Ishikawa (cell line): ENCODE measurements at regions not wholly inside any gene's neighbourhood (a gene's known extent, or its start where the extent isn't known, plus 50 kb on each side); places are given as distances from the start of the nearest gene placed in this dataset.

ENCODE experiments used
- EP300 ChIP-seq: IDR thresholded peaks from 2 replicates; pipeline ENCODE4 v1.6.1; 2012; ENCODE audit warnings: borderline replicate concordance
- YY1 ChIP-seq: IDR thresholded peaks from 2 replicates; pipeline ENCODE4 v1.6.1; 2012; ENCODE audit warnings: low read depth
- TF ChIP-seq, protein P1 (sequence below): IDR thresholded peaks from 2 replicates; pipeline ENCODE4 v1.6.1; 2012
- TF ChIP-seq, protein P2 (sequence below): IDR thresholded peaks from 2 replicates; pipeline ENCODE4 v1.6.1; 2012; ENCODE audit warnings: low read depth, mild to moderate bottlenecking

DNA sequence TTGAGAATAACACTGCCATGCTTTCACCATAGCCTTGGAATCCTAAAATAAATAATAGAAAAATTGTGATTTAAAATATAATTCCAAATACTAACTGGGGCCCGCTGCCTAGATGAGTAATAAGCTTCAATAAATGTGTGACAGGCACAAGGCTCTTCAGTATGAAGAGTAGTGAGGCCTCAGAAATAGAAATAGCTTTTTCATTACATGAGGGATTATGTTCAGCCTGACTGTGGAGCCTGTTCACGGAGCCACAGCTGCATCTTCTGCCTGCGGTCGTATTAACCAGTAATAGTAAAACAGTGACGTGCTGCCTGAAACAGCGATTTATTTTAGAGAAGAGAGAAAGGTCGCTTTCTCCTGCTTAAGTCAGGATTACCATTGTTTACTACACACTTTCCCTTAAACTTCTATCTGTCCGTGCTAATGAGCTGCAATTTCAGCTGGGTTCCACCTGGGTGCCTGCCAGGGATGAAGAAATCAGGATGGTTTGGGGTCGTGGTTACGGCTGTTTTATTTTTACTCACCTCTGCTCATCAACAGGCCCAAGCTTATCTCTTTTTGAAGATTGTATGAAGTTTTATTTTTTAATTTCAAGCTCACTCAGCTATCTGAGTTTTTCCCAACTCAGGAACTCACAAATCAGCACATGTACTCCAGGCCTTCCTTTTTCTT lies 284.9 kb upstream of the WWC1 start:
- TF ChIP-seq, protein P1, sequence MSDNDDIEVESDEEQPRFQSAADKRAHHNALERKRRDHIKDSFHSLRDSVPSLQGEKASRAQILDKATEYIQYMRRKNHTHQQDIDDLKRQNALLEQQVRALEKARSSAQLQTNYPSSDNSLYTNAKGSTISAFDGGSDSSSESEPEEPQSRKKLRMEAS: no peak
- TF ChIP-seq YY1: no peak
- TF ChIP-seq EP300: no peak
- TF ChIP-seq, protein P2, sequence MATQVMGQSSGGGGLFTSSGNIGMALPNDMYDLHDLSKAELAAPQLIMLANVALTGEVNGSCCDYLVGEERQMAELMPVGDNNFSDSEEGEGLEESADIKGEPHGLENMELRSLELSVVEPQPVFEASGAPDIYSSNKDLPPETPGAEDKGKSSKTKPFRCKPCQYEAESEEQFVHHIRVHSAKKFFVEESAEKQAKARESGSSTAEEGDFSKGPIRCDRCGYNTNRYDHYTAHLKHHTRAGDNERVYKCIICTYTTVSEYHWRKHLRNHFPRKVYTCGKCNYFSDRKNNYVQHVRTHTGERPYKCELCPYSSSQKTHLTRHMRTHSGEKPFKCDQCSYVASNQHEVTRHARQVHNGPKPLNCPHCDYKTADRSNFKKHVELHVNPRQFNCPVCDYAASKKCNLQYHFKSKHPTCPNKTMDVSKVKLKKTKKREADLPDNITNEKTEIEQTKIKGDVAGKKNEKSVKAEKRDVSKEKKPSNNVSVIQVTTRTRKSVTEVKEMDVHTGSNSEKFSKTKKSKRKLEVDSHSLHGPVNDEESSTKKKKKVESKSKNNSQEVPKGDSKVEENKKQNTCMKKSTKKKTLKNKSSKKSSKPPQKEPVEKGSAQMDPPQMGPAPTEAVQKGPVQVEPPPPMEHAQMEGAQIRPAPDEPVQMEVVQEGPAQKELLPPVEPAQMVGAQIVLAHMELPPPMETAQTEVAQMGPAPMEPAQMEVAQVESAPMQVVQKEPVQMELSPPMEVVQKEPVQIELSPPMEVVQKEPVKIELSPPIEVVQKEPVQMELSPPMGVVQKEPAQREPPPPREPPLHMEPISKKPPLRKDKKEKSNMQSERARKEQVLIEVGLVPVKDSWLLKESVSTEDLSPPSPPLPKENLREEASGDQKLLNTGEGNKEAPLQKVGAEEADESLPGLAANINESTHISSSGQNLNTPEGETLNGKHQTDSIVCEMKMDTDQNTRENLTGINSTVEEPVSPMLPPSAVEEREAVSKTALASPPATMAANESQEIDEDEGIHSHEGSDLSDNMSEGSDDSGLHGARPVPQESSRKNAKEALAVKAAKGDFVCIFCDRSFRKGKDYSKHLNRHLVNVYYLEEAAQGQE: no peak
